ENCODE measurements at regions not wholly inside any gene's neighbourhood (a gene's known extent, or its start where the extent isn't known, plus 50 kb on each side); places are given as distances from the start of the nearest gene placed in this dataset. TPM values are rescaled to one million over a fixed set of nuclear protein-coding genes. Genes with fewer than 3 reads are reported as not detected.

DNA sequence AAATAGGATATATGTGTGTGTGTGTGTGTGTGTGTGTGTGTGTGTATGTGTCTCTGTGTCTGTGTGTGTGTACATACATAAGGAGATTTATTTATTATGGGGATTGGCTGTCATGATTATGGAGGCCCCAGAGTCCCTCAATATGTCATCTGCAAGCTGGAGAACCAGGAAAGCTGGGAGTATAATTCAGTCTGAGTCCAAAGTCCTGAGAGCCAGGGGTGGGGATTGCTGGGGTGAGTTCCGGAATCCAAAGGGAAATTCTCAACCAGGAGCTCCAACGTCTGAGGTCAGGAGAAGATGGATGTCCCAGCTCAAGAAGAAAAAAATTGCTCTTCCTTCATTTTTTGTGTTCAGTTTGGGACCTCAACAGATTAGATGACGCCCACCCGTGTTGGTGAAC, 50.7 kb upstream of the PLPP4 start (continued):
- TF ChIP-seq SMAD4 (CRISPR knock-in tag; conservative IDR thresholded peaks at IDR 0.05) (no peak), HMG20A (CRISPR knock-in tag; conservative IDR thresholded peaks at IDR 0.05) (no peak), BCOR (IDR thresholded peaks at IDR 0.05) (no peak)
- TF ChIP-seq, protein P1, sequence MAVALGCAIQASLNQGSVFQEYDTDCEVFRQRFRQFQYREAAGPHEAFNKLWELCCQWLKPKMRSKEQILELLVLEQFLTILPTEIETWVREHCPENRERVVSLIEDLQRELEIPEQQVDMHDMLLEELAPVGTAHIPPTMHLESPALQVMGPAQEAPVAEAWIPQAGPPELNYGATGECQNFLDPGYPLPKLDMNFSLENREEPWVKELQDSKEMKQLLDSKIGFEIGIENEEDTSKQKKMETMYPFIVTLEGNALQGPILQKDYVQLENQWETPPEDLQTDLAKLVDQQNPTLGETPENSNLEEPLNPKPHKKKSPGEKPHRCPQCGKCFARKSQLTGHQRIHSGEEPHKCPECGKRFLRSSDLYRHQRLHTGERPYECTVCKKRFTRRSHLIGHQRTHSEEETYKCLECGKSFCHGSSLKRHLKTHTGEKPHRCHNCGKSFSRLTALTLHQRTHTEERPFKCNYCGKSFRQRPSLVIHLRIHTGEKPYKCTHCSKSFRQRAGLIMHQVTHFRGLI (CRISPR knock-in tag; IDR thresholded peaks at IDR 0.05) = no peak

Small RNAs in the stretch of these regions (small RNA-seq; reads per million reads assigned to genes)
- not detected for gene AL355298.1
